K562 (cell line): ENCODE measurements at regions not wholly inside any gene's neighbourhood (a gene's known extent, or its start where the extent isn't known, plus 50 kb on each side); places are given as distances from the start of the nearest gene placed in this dataset.

Experiments
- ATF1 ChIP-seq, 2 experiments: fragments of 450-650 bp in 1 of 2; IDR thresholded peaks; 2 replicates each; pipeline ENCODE4 v1.6.1; 2016; ENCODE audit warnings: missing compliant biosample characterization in 1 of 2, missing genetic modification characterization in 1 of 2
- E2F3 ChIP-seq: fragments of 250-450 bp; sonication (Bioruptor Pico); IDR thresholded peaks from 2 replicates; pipeline ENCODE4 v1.4.0; 2020; ENCODE audit warnings: mild to moderate bottlenecking
- TF ChIP-seq, protein P1 (sequence below): fragments of 200-800 bp; sonication (Bioruptor generic); IDR thresholded peaks from 2 replicates; pipeline ENCODE4 v1.6.1; 2016; ENCODE audit warnings: missing genetic modification characterization, missing compliant biosample characterization
- TF ChIP-seq, protein P2 (sequence below): fragments of 250-450 bp; sonication (Bioruptor Pico); IDR thresholded peaks from 2 replicates; pipeline ENCODE4 v1.5.0; 2020; ENCODE audit warnings: mild to moderate bottlenecking
- TF ChIP-seq, protein P3 (sequence below): IDR thresholded peaks from 2 replicates; pipeline ENCODE4 v1.6.1; 2011; ENCODE audit not compliant: insufficient read length; ENCODE audit errors: extremely low read depth

DNA sequence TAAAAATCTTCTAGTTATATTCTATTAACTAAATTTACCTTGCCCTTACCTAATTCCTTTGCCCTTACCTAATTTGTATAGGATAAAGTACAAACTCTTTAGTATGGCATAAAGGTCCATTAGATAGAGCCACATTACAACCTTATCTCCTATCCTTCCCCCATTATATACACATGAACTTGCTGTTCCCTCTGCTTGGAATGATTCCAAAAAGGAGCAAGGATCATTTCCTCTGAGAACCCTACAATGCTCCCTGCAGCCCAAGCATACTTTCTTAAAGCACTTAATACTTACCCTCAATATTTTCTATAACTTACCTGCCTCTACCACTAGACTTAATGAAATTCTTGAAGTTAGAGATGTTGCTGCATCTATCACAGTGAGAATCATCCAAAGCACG lies 118.9 kb upstream of the CCDC54 start (continued):
- TF ChIP-seq, protein P1, sequence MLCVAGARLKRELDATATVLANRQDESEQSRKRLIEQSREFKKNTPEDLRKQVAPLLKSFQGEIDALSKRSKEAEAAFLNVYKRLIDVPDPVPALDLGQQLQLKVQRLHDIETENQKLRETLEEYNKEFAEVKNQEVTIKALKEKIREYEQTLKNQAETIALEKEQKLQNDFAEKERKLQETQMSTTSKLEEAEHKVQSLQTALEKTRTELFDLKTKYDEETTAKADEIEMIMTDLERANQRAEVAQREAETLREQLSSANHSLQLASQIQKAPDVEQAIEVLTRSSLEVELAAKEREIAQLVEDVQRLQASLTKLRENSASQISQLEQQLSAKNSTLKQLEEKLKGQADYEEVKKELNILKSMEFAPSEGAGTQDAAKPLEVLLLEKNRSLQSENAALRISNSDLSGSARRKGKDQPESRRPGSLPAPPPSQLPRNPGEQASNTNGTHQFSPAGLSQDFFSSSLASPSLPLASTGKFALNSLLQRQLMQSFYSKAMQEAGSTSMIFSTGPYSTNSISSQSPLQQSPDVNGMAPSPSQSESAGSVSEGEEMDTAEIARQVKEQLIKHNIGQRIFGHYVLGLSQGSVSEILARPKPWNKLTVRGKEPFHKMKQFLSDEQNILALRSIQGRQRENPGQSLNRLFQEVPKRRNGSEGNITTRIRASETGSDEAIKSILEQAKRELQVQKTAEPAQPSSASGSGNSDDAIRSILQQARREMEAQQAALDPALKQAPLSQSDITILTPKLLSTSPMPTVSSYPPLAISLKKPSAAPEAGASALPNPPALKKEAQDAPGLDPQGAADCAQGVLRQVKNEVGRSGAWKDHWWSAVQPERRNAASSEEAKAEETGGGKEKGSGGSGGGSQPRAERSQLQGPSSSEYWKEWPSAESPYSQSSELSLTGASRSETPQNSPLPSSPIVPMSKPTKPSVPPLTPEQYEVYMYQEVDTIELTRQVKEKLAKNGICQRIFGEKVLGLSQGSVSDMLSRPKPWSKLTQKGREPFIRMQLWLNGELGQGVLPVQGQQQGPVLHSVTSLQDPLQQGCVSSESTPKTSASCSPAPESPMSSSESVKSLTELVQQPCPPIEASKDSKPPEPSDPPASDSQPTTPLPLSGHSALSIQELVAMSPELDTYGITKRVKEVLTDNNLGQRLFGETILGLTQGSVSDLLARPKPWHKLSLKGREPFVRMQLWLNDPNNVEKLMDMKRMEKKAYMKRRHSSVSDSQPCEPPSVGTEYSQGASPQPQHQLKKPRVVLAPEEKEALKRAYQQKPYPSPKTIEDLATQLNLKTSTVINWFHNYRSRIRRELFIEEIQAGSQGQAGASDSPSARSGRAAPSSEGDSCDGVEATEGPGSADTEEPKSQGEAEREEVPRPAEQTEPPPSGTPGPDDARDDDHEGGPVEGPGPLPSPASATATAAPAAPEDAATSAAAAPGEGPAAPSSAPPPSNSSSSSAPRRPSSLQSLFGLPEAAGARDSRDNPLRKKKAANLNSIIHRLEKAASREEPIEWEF (CRISPR knock-in tag) = no peak
- TF ChIP-seq ATF1 (CRISPR knock-in tag; IDR thresholded peaks at IDR 0.05) (no peak), ATF1 (tag; IDR thresholded peaks at IDR 0.05) (no peak), E2F3 (CRISPR knock-in tag) (no peak)
- TF ChIP-seq, protein P2, sequence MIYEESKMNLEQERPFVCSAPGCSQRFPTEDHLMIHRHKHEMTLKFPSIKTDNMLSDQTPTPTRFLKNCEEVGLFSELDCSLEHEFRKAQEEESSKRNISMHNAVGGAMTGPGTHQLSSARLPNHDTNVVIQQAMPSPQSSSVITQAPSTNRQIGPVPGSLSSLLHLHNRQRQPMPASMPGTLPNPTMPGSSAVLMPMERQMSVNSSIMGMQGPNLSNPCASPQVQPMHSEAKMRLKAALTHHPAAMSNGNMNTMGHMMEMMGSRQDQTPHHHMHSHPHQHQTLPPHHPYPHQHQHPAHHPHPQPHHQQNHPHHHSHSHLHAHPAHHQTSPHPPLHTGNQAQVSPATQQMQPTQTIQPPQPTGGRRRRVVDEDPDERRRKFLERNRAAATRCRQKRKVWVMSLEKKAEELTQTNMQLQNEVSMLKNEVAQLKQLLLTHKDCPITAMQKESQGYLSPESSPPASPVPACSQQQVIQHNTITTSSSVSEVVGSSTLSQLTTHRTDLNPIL (CRISPR knock-in tag) = no peak
- TF ChIP-seq, protein P3, sequence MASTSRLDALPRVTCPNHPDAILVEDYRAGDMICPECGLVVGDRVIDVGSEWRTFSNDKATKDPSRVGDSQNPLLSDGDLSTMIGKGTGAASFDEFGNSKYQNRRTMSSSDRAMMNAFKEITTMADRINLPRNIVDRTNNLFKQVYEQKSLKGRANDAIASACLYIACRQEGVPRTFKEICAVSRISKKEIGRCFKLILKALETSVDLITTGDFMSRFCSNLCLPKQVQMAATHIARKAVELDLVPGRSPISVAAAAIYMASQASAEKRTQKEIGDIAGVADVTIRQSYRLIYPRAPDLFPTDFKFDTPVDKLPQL = no peak
